Activated CD8-positive, alpha-beta memory T cell treated with anti-CD3 and anti-CD28 coated beads, Interleukin-2, amount 10 ng/mL, durations not matched to agents 7 days and 5 days (primary cell): ENCODE measurements at regions not wholly inside any gene's neighbourhood (a gene's known extent, or its start where the extent isn't known, plus 50 kb on each side); places are given as distances from the start of the nearest gene placed in this dataset.

ENCODE experiments used
- ATAC-seq: fragments of 150-1000 bp; cut with Tn5 transposase; one replicate; pipeline ENCODE4 v1.10.0; 2021; ENCODE audit warnings: moderate library complexity
- CTCF ChIA-PET: fragments of 350-600 bp; sonication (Branson Sonifier 250); formaldehyde crosslinking; loops from one replicate; lab custom pipeline; 2021; ENCODE audit warnings: antibody characterized with exemption; lab: Charles Lee
- DNase-seq: peaks from one replicate; pipeline ENCODE4 v3.0.0-alpha.2; 2020
- H3K27ac Mint-ChIP-seq: one replicate; pipeline ENCODE4 v1.8.0; 2021; ENCODE audit warnings: mild to moderate bottlenecking, mixed read lengths
- H3K27me3 Mint-ChIP-seq: one replicate; pipeline ENCODE4 v1.8.0; 2021; ENCODE audit warnings: mixed read lengths
- H3K36me3 Mint-ChIP-seq: one replicate; pipeline ENCODE4 v1.8.0; 2021; ENCODE audit warnings: mild to moderate bottlenecking, mixed read lengths
- H3K4me1 Mint-ChIP-seq: one replicate; pipeline ENCODE4 v1.8.0; 2021; ENCODE audit warnings: mixed read lengths
- H3K4me3 Mint-ChIP-seq: one replicate; pipeline ENCODE4 v1.8.0; 2021; ENCODE audit warnings: mild to moderate bottlenecking, moderate library complexity, mixed read lengths
- H3K9me3 Mint-ChIP-seq: one replicate; pipeline ENCODE4 v1.8.0; 2022; ENCODE audit warnings: low read depth, mixed read lengths

GRCh38 chr5:2388571-2388970 is 362.9 kb downstream of the IRX2 start:
- ATAC-seq = no peak
- no peaks in the 10 kb centered on the region for H3K4me1 Mint-ChIP-seq
- H3K4me3 Mint-ChIP-seq = no peak overlapping the region
- no peaks in the 10 kb centered on the region for H3K9me3 Mint-ChIP-seq
- CTCF ChIA-PET = no interaction called here
- H3K27me3 Mint-ChIP-seq = no peaks in the 10 kb centered on the region
- H3K27ac Mint-ChIP-seq = no peak overlapping the region
- no peak for DNase-seq
- H3K36me3 Mint-ChIP-seq = no peaks in the 10 kb centered on the region

GRCh38 chr5:2387634-2388325 is 363.7 kb downstream of the IRX2 start:
- no peaks in the 10 kb centered on the region for H3K9me3 Mint-ChIP-seq
- no peaks in the 10 kb centered on the region for H3K36me3 Mint-ChIP-seq
- ATAC-seq = no peak
- no peaks in the 10 kb centered on the region for H3K27me3 Mint-ChIP-seq
- no peak overlapping the region for H3K27ac Mint-ChIP-seq
- no peak for DNase-seq
- H3K4me3 Mint-ChIP-seq = no peak overlapping the region
- CTCF ChIA-PET = no interaction called here
- H3K4me1 Mint-ChIP-seq = no peaks in the 10 kb centered on the region

DNA sequence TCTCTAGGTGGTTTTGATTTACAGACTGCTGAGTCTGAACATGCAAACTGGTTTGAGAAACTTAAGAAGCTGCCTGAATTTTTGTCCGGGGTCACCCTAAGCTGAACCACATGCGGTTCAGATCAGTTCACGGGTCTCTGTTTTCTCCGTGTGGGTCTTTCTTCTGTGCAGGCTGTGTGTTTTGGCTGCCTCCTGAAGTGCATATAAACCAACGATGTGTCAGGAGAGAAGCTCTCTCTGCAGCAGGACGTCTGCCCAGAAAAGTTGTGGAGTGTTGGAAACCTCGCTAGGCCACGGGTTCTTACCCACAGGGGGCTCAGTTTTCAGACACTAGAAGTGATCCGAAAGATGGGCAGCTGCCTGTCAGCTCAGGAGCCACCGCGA is 364.2 kb downstream of the IRX2 start:
- DNase-seq = no peak
- no peaks in the 10 kb centered on the region for H3K36me3 Mint-ChIP-seq
- CTCF ChIA-PET = no interaction called here
- no peaks in the 10 kb centered on the region for H3K4me1 Mint-ChIP-seq
- no peaks in the 10 kb centered on the region for H3K9me3 Mint-ChIP-seq
- no peak overlapping the region for H3K4me3 Mint-ChIP-seq
- no peak for ATAC-seq
- H3K27ac Mint-ChIP-seq = no peak overlapping the region
- H3K27me3 Mint-ChIP-seq = no peaks in the 10 kb centered on the region

- no peak overlapping the region for H3K4me3 Mint-ChIP-seq
- no peak overlapping the region for H3K27ac Mint-ChIP-seq
- no peak for DNase-seq
- CTCF ChIA-PET = no interaction called here
- H3K27me3 Mint-ChIP-seq = no peaks in the 10 kb centered on the region
- no peaks in the 10 kb centered on the region for H3K36me3 Mint-ChIP-seq
- H3K4me1 Mint-ChIP-seq = no peaks in the 10 kb centered on the region
- no peaks in the 10 kb centered on the region for H3K9me3 Mint-ChIP-seq
- ATAC-seq = no peak
Observed at GRCh38 chr5:2385818-2386217, 365.7 kb downstream of the IRX2 start.

DNA sequence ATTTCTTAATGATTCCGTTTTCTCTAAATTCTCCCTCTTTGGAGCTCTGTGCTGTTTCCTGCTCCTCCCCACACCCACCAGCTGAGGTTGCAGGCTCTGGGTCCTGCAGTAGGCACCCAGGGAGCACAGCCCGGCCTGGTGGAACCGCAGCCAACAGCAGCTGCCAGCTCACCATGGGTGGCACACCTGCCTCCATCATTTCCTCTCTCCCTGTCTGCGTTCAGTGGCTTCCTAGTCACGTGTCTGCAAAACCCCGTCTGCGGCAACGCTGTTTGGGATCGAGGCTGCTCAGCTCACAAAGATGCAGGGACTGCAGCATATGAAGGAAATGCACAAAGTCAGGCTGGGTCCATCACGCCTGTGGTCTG is 367.8 kb downstream of the IRX2 start:
- Mint-ChIP-seq H3K27me3 (no peaks in the 10 kb centered on the region), H3K36me3 (no peaks in the 10 kb centered on the region), H3K4me1 (no peaks in the 10 kb centered on the region), H3K9me3 (peaks cover 2% of the 10 kb centered on the region), H3K27ac (no peak overlapping the region), H3K4me3 (no peak overlapping the region)
- CTCF ChIA-PET = no interaction called here
- no peak for ATAC-seq
- no peak for DNase-seq

- Mint-ChIP-seq H3K9me3 (peaks cover 2% of the 10 kb centered on the region), H3K36me3 (no peaks in the 10 kb centered on the region), H3K4me3 (no peak overlapping the region), H3K4me1 (no peaks in the 10 kb centered on the region), H3K27me3 (no peaks in the 10 kb centered on the region), H3K27ac (no peak overlapping the region)
- CTCF ChIA-PET = no interaction called here
- DNase-seq (no peak), ATAC-seq (no peak)
Observed at GRCh38 chr5:2382776-2383697, 368.4 kb downstream of the IRX2 start.

- H3K4me3 Mint-ChIP-seq = no peak overlapping the region
- H3K9me3 Mint-ChIP-seq = peaks cover 2% of the 10 kb centered on the region
- DNase-seq (no peak), ATAC-seq (no peak)
- no peaks in the 10 kb centered on the region for H3K36me3 Mint-ChIP-seq
- no peaks in the 10 kb centered on the region for H3K4me1 Mint-ChIP-seq
- no peak overlapping the region for H3K27ac Mint-ChIP-seq
- CTCF ChIA-PET = no interaction called here
- no peaks in the 10 kb centered on the region for H3K27me3 Mint-ChIP-seq
Observed at GRCh38 chr5:2381861-2382260, 369.6 kb downstream of the IRX2 start.

GRCh38 chr5:2381070-2381469 is 370.4 kb downstream of the IRX2 start:
- Mint-ChIP-seq H3K4me1 (no peaks in the 10 kb centered on the region), H3K27me3 (no peaks in the 10 kb centered on the region), H3K36me3 (no peaks in the 10 kb centered on the region), H3K27ac (no peak overlapping the region), H3K9me3 (peaks cover 2% of the 10 kb centered on the region), H3K4me3 (no peak overlapping the region)
- CTCF ChIA-PET = no interaction called here
- DNase-seq = no peak
- no peak for ATAC-seq

DNA sequence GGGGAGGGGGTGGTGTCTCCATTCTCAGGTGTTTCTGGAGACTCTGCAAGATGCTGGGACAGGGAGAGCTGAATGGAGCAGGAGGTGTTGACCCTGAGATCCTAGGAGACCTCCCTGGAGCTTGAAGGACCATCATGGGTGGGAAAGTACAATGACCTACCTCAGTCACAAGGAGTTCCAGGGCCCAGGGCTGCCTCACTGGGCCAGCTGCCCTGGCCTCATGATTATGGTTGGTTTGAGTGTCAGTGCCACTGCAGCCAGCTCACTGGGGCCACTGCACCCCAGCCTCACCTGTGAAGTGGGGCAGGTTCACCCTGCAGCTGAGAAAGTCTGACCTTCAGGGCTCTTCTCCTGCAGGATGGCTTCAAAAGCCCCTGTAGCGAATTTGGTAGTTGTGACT is 372.5 kb downstream of the IRX2 start:
- H3K4me1 Mint-ChIP-seq = no peaks in the 10 kb centered on the region
- no peaks in the 10 kb centered on the region for H3K36me3 Mint-ChIP-seq
- no peaks in the 10 kb centered on the region for H3K27me3 Mint-ChIP-seq
- H3K27ac Mint-ChIP-seq = no peak overlapping the region
- no peak overlapping the region for H3K4me3 Mint-ChIP-seq
- H3K9me3 Mint-ChIP-seq = peaks cover 2% of the 10 kb centered on the region
- CTCF ChIA-PET = no interaction called here
- ATAC-seq (no peak), DNase-seq (no peak)

- no peak for ATAC-seq
- peaks cover 4% of the 10 kb centered on the region for H3K9me3 Mint-ChIP-seq
- CTCF ChIA-PET = no interaction called here
- H3K27ac Mint-ChIP-seq = no peak overlapping the region
- no peaks in the 10 kb centered on the region for H3K27me3 Mint-ChIP-seq
- no peak overlapping the region for H3K4me3 Mint-ChIP-seq
- no peaks in the 10 kb centered on the region for H3K36me3 Mint-ChIP-seq
- DNase-seq = no peak
- no peaks in the 10 kb centered on the region for H3K4me1 Mint-ChIP-seq
Observed at GRCh38 chr5:2378108-2378507, 373.4 kb downstream of the IRX2 start.

- Mint-ChIP-seq H3K4me3 (no peak overlapping the region), H3K4me1 (no peaks in the 10 kb centered on the region), H3K27ac (no peak overlapping the region), H3K36me3 (no peaks in the 10 kb centered on the region), H3K9me3 (peaks cover 8% of the 10 kb centered on the region), H3K27me3 (no peaks in the 10 kb centered on the region)
- ATAC-seq (no peak), DNase-seq (no peak)
- CTCF ChIA-PET = no interaction called here
Observed at GRCh38 chr5:2376486-2376885, 375.0 kb downstream of the IRX2 start.

- DNase-seq (no peak), ATAC-seq (no peak)
- Mint-ChIP-seq H3K27me3 (no peaks in the 10 kb centered on the region), H3K9me3 (peaks cover 8% of the 10 kb centered on the region), H3K4me1 (no peaks in the 10 kb centered on the region), H3K4me3 (no peak overlapping the region), H3K36me3 (no peaks in the 10 kb centered on the region), H3K27ac (no peak overlapping the region)
- CTCF ChIA-PET = no interaction called here
Observed at GRCh38 chr5:2375757-2376250, 375.7 kb downstream of the IRX2 start.

GRCh38 chr5:2375291-2375690 is 376.2 kb downstream of the IRX2 start:
- Mint-ChIP-seq H3K27me3 (no peaks in the 10 kb centered on the region), H3K27ac (no peak overlapping the region), H3K4me1 (no peaks in the 10 kb centered on the region), H3K36me3 (no peaks in the 10 kb centered on the region), H3K9me3 (peaks cover 6% of the 10 kb centered on the region), H3K4me3 (no peak overlapping the region)
- CTCF ChIA-PET = no interaction called here
- ATAC-seq (no peak), DNase-seq (no peak)

GRCh38 chr5:2374703-2375102 is 376.8 kb downstream of the IRX2 start:
- no peak for DNase-seq
- Mint-ChIP-seq H3K27me3 (no peaks in the 10 kb centered on the region), H3K27ac (no peak overlapping the region), H3K4me3 (no peak overlapping the region), H3K4me1 (no peaks in the 10 kb centered on the region), H3K9me3 (peaks cover 6% of the 10 kb centered on the region), H3K36me3 (no peaks in the 10 kb centered on the region)
- CTCF ChIA-PET = no interaction called here
- ATAC-seq = no peak
